SK-N-SH (cell line): ENCODE measurements at regions not wholly inside any gene's neighbourhood (a gene's known extent, or its start where the extent isn't known, plus 50 kb on each side); places are given as distances from the start of the nearest gene placed in this dataset.

Experiments
- CTCF ChIA-PET: fragments of 300-600, 350-600 bp; formaldehyde crosslinking; extraction: SDS; loops from one replicate; lab custom pipeline; 2021; lab: Yijun Ruan, JAX
- POLR2A ChIA-PET: fragments of 350-600 bp; sonication (Branson Sonifier 250); formaldehyde crosslinking; extraction: SDS; loops from one replicate; lab custom pipeline; 2020; ENCODE audit warnings: antibody characterized with exemption, inconsistent platforms; lab: Yijun Ruan, JAX
- DNase-seq: peaks from one replicate; pipeline ENCODE4 v3.0.0; 2012
- H2AFZ ChIP-seq: fragments of 200-600 bp; sonication (generic); 2 replicates; pipeline ENCODE4 v1.8.1; 2016; ENCODE audit warnings: antibody characterized with exemption, mild to moderate bottlenecking, low read depth
- H3F3A ChIP-seq: fragments of 200-600 bp; sonication (generic); replicated peaks from 2 replicates; pipeline ENCODE3; 2016; ENCODE audit warnings: antibody characterized with exemption, mild to moderate bottlenecking; ENCODE audit not compliant: insufficient read depth
- H3K27ac ChIP-seq, 2 experiments: fragments of 200-500 bp in 1 of 2; fragments of 200-600 bp in 1 of 2; sonication (Bioruptor generic) in 1 of 2; sonication (generic), shearing (Covaris generic) in 1 of 2; 2 replicates each; pipeline versions ENCODE4 v1.5.1 to v1.6.1; 2014 to 2016; ENCODE audit warnings: low read depth in 2 of 2, inconsistent platforms in 1 of 2, low read length in 1 of 2, mild to moderate bottlenecking in 1 of 2, mixed read lengths in 1 of 2
- H3K27me3 ChIP-seq: fragments of 200-600 bp; sonication (generic), shearing (Covaris generic); 2 replicates; pipeline ENCODE4 v1.6.1; 2016; ENCODE audit warnings: mixed run types; ENCODE audit not compliant: insufficient read depth
- H3K36me3 ChIP-seq, 2 experiments: fragments of 200-500 bp in 1 of 2; fragments of 200-600 bp in 1 of 2; sonication (Bioruptor generic) in 1 of 2; sonication (generic) in 1 of 2; replicated peaks in 1 of 2; 2 replicates each; pipeline versions ENCODE3 to v1.5.1; 2014 to 2016; ENCODE audit warnings: low read length in 1 of 2, mild to moderate bottlenecking in 1 of 2; ENCODE audit not compliant: insufficient read depth in 2 of 2, control insufficient read depth in 1 of 2
- H3K4me1 ChIP-seq, 2 experiments: fragments of 200-500 bp in 1 of 2; fragments of 200-600 bp in 1 of 2; sonication (Bioruptor generic) in 1 of 2; sonication (generic), shearing (Covaris generic) in 1 of 2; 2 replicates each; pipeline versions ENCODE4 v1.5.1 to v1.6.1; 2014 to 2016; ENCODE audit warnings: low read depth in 1 of 2, low read length in 1 of 2, mixed run types in 1 of 2; ENCODE audit not compliant: insufficient read depth in 2 of 2, control insufficient read depth in 1 of 2
- H3K4me2 ChIP-seq: fragments of 200-600 bp; sonication (generic), shearing (Covaris generic); 2 replicates; pipeline ENCODE4 v1.6.1; 2017; ENCODE audit warnings: mixed run types
- H3K4me3 ChIP-seq, 2 experiments: fragments of 200-500 bp in 1 of 2; fragments of 200-600 bp in 1 of 2; sonication (Bioruptor generic) in 1 of 2; sonication (generic), shearing (Covaris generic) in 1 of 2; 2 replicates each; pipeline versions ENCODE4 v1.5.1 to v1.8.1; 2014 to 2016; ENCODE audit warnings: low read depth in 2 of 2, inconsistent platforms in 1 of 2, low read length in 1 of 2, mild to moderate bottlenecking in 1 of 2, mixed read lengths in 1 of 2, moderate library complexity in 1 of 2
- H3K79me2 ChIP-seq: fragments of 200-600 bp; sonication (generic); 2 replicates; pipeline ENCODE4 v1.8.1; 2017; ENCODE audit warnings: mild to moderate bottlenecking; ENCODE audit not compliant: insufficient read depth
- H3K9ac ChIP-seq: fragments of 200-600 bp; sonication (generic); 2 replicates; pipeline ENCODE4 v1.6.1; 2017; ENCODE audit warnings: mixed run types
- H3K9me2 ChIP-seq: fragments of 200-600 bp; sonication (generic); 2 replicates; pipeline ENCODE4 v1.6.1; 2017; ENCODE audit warnings: mixed run types
- H3K9me3 ChIP-seq: fragments of 200-600 bp; sonication (generic); 2 replicates; pipeline ENCODE4 v1.6.1; 2017; ENCODE audit warnings: mixed run types, mild to moderate bottlenecking, moderate library complexity
- H4K20me1 ChIP-seq: fragments of 200-600 bp; sonication (generic); 2 replicates; pipeline ENCODE4 v1.6.1; 2017; ENCODE audit warnings: mild to moderate bottlenecking, mixed run types; ENCODE audit not compliant: insufficient read depth
- EP300 ChIP-seq, 2 experiments: IDR thresholded peaks; 2 replicates each; pipeline versions ENCODE4 v1.4.0 to v1.6.1; 2012; ENCODE audit warnings: borderline replicate concordance in 1 of 2, low read depth in 1 of 2, low read length in 1 of 2
- FOXM1 ChIP-seq: IDR thresholded peaks from 2 replicates; pipeline ENCODE4 v1.4.0; 2012; ENCODE audit warnings: low read depth, mild to moderate bottlenecking
- GABPA ChIP-seq: IDR thresholded peaks from 2 replicates; pipeline ENCODE4 v1.4.0; 2012; ENCODE audit warnings: low read depth, mild to moderate bottlenecking
- JUND ChIP-seq: IDR thresholded peaks from 2 replicates; pipeline ENCODE4 v1.4.0; 2012
- MXI1 ChIP-seq: IDR thresholded peaks from 2 replicates; pipeline ENCODE4 v1.6.1; 2012; ENCODE audit warnings: mild to moderate bottlenecking, low read depth, low read length, improper control_type of control experiment
- NFIC ChIP-seq: IDR thresholded peaks from 2 replicates; pipeline ENCODE4 v1.4.0; 2012; ENCODE audit warnings: borderline replicate concordance
- PBX3 ChIP-seq: IDR thresholded peaks from 2 replicates; pipeline ENCODE4; 2012
- RFX5 ChIP-seq: IDR thresholded peaks from 2 replicates; pipeline ENCODE4 v1.6.1; 2012; ENCODE audit warnings: mild to moderate bottlenecking, improper control_type of control experiment, low read length
- RXRA ChIP-seq: IDR thresholded peaks from 2 replicates; pipeline ENCODE4 v1.4.0; 2012; ENCODE audit warnings: low read depth, mild to moderate bottlenecking, borderline replicate concordance
- SIN3A ChIP-seq: IDR thresholded peaks from 2 replicates; pipeline ENCODE4 v1.6.1; 2012; ENCODE audit warnings: low read depth, mild to moderate bottlenecking, low read length, moderate library complexity, borderline replicate concordance
- SMC3 ChIP-seq: IDR thresholded peaks from 2 replicates; pipeline ENCODE4 v1.6.1; 2012; ENCODE audit warnings: low read depth, low read length, improper control_type of control experiment
- TCF12 ChIP-seq: IDR thresholded peaks from 2 replicates; pipeline ENCODE4 v1.4.0; 2012
- USF1 ChIP-seq: IDR thresholded peaks from 2 replicates; pipeline ENCODE4 v1.4.0; 2012; ENCODE audit warnings: low read depth, borderline replicate concordance
- YY1 ChIP-seq: IDR thresholded peaks from 2 replicates; pipeline ENCODE4 v1.4.0; 2012; ENCODE audit warnings: low read depth, mild to moderate bottlenecking
- WGBS: methylation state at CpG from one replicate; pipeline ENCODE4 v1.1.6; 2017; ENCODE audit warnings: low lambda C conversion rate; 5-methylcytosine and 5-hydroxymethylcytosine counted together
- TF ChIP-seq, protein P1 (sequence below): IDR thresholded peaks from 2 replicates; pipeline ENCODE4 v1.4.0; 2012; ENCODE audit warnings: low read depth
- TF ChIP-seq, protein P2 (sequence below): IDR thresholded peaks from 2 replicates; pipeline ENCODE4 v1.6.1; 2012; ENCODE audit warnings: mild to moderate bottlenecking, low read depth, low read length, moderate library complexity
- TF ChIP-seq, protein P3 (sequence below): IDR thresholded peaks from 2 replicates; pipeline ENCODE4 v1.4.0; 2012; ENCODE audit warnings: low read depth, borderline replicate concordance

GRCh38 chr20:20993372-20993771 lies 112.8 kb downstream of the LINC00237 start (continued):
- TF ChIP-seq USF1: no peak

- Histone ChIP-seq H3K4me3 (no peak overlapping the region), H3K9ac (no peak overlapping the region), H3K9me2 (no peaks in the 10 kb centered on the region), H3K27me3 (peaks cover 24% of the 10 kb centered on the region), H3K79me2 (no peaks in the 10 kb centered on the region), H2AFZ (no peak overlapping the region), H3K36me3 (no peaks in the 10 kb centered on the region), H3K4me1 (no peaks in the 10 kb centered on the region), H4K20me1 (no peaks in the 10 kb centered on the region), H3K27ac (no peak overlapping the region), H3K9me3 (no peaks in the 10 kb centered on the region), H3F3A (no peaks in the 10 kb centered on the region), H3K4me2 (no peak overlapping the region)
- DNase-seq: no peak
- ChIA-PET CTCF (no interaction called here), POLR2A (no interaction called here)
- WGBS: 11% methylated on average over 15 of the region's 15 CpGs
- TF ChIP-seq, protein P1, sequence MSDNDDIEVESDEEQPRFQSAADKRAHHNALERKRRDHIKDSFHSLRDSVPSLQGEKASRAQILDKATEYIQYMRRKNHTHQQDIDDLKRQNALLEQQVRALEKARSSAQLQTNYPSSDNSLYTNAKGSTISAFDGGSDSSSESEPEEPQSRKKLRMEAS: no peak
- TF ChIP-seq SIN3A (no peak), RFX5 (no peak), SMC3 (no peak), FOXM1 (no peak), NFIC (no peak), YY1 (no peak), EP300 (IDR thresholded peaks at IDR 0.05; ENCODE audit: borderline replicate concordance in 1 of 2, low read depth in 1 of 2, low read length in 1 of 2) (no peak), JUND (no peak), TCF12 (no peak), USF1 (no peak), MXI1 (no peak), RXRA (no peak), GABPA (no peak), PBX3 (no peak)
- TF ChIP-seq, protein P2, sequence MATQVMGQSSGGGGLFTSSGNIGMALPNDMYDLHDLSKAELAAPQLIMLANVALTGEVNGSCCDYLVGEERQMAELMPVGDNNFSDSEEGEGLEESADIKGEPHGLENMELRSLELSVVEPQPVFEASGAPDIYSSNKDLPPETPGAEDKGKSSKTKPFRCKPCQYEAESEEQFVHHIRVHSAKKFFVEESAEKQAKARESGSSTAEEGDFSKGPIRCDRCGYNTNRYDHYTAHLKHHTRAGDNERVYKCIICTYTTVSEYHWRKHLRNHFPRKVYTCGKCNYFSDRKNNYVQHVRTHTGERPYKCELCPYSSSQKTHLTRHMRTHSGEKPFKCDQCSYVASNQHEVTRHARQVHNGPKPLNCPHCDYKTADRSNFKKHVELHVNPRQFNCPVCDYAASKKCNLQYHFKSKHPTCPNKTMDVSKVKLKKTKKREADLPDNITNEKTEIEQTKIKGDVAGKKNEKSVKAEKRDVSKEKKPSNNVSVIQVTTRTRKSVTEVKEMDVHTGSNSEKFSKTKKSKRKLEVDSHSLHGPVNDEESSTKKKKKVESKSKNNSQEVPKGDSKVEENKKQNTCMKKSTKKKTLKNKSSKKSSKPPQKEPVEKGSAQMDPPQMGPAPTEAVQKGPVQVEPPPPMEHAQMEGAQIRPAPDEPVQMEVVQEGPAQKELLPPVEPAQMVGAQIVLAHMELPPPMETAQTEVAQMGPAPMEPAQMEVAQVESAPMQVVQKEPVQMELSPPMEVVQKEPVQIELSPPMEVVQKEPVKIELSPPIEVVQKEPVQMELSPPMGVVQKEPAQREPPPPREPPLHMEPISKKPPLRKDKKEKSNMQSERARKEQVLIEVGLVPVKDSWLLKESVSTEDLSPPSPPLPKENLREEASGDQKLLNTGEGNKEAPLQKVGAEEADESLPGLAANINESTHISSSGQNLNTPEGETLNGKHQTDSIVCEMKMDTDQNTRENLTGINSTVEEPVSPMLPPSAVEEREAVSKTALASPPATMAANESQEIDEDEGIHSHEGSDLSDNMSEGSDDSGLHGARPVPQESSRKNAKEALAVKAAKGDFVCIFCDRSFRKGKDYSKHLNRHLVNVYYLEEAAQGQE: no peak
- TF ChIP-seq, protein P3, sequence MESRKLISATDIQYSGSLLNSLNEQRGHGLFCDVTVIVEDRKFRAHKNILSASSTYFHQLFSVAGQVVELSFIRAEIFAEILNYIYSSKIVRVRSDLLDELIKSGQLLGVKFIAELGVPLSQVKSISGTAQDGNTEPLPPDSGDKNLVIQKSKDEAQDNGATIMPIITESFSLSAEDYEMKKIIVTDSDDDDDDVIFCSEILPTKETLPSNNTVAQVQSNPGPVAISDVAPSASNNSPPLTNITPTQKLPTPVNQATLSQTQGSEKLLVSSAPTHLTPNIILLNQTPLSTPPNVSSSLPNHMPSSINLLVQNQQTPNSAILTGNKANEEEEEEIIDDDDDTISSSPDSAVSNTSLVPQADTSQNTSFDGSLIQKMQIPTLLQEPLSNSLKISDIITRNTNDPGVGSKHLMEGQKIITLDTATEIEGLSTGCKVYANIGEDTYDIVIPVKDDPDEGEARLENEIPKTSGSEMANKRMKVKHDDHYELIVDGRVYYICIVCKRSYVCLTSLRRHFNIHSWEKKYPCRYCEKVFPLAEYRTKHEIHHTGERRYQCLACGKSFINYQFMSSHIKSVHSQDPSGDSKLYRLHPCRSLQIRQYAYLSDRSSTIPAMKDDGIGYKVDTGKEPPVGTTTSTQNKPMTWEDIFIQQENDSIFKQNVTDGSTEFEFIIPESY: no peak
Measured at GRCh38 chr20:20992686-20993360, 113.3 kb downstream of the LINC00237 start.
